ENCODE measurements at regions not wholly inside any gene's neighbourhood (a gene's known extent, or its start where the extent isn't known, plus 50 kb on each side); places are given as distances from the start of the nearest gene placed in this dataset.

DNA sequence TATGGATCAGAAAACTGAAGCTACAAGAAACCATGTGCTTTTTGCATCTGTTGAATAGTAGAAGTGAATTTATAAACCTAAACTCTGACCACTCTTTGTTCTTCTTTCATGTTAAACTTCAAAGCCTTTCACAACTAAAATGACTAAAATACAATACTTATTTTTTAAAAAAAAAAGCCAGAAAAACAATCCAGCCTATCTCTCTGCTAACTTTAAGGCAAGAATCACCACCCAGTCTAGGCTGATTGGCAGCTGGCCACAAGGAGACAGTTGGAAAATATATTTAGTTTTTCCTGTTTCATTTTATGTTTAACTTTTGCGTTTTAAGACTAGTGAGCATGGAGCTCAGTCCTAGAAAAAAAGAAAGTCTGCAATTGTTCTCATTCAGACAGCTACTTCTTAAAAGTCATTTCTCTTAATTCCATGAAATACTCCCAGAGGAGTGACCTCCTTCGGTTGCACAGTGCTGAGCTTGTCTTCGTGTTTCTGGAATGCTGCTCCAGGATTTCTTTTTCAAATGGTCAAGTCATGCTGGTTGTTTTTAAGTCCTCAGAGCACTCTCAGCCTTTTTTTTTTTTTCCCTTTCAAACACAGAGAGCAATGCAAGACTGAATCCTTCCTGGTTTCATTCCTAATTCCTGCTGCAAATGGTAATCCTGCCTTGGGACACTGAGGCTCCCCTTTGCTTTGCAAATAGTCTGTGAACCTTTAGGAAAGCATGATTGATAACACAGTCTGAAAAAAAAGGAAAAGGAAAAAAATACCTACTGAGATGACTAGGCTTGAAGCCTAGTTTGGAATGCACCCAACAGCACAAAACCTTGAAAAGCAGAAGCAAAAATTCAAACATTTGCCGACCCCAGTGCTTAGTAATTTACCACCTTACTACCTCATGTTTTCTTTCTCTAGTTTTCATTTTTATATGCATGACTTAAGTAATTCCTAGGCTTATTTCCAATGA, 233.3 kb upstream of the DAAM1 start:
- H3K23me2 ChIP-seq (ENCODE audit: low read depth, low read length): peaks cover 5% of the 10 kb centered on the region; the same call in 1 of the 2 replicates
- no peak overlapping the region for H2BK15ac ChIP-seq (ENCODE audit: low read length)
- FAIRE-seq (peak; percentile 45), DNase-seq (ENCODE audit: low read depth in 1 of 2, low spot score in 2 of 2) (no peak)
- no peak for TF ChIP-seq SP1 (IDR thresholded peaks at IDR 0.05; ENCODE audit: low read depth, low read length)
- no peak overlapping the region for H3K14ac ChIP-seq (ENCODE audit: insufficient read length)
- no peak overlapping the region for H4K5ac ChIP-seq (ENCODE audit: insufficient read length, low read depth, low read length)
- no peak overlapping the region for H4K8ac ChIP-seq (ENCODE audit: extremely low read depth, insufficient read depth, low read length)
- no peak overlapping the region for H4K91ac ChIP-seq (replicated peaks; ENCODE audit: insufficient read length, low read length)
- no peaks in the 10 kb centered on the region for H3K79me2 ChIP-seq (ENCODE audit: control insufficient read depth in 1 of 2, insufficient read depth in 2 of 2, low read length in 2 of 2)
- no peak overlapping the region for H2BK120ac ChIP-seq (replicated peaks; ENCODE audit: low read depth, low read length)
- CTCF ChIA-PET (ENCODE audit: partially characterized antibody): interaction anchor here (0.6 to 2.0 kb wide), 5 partner anchors 8 to 274 kb away, joined by 3 to 7 read pairs (median 3); no protein-coding TSS in a partner anchor
- peaks cover 0 to 10% (median 1%) of the 10 kb centered on the region in 4 experiments; a peak in 2 of 7 replicates for H3K4me1 ChIP-seq (replicated peaks in 1 of 4; ENCODE audit: control insufficient read depth in 3 of 4, insufficient read depth in 4 of 4, low read length in 3 of 4)
- no peaks in the 10 kb centered on the region for H3K79me1 ChIP-seq (ENCODE audit: low read depth, low read length)
- H3K27me3 ChIP-seq (replicated peaks in 1 of 4; ENCODE audit: control insufficient read depth in 3 of 4, extremely low read depth in 1 of 4, insufficient read depth in 3 of 4, low read length in 3 of 4): no peaks in the 10 kb centered on the region
- no peak overlapping the region for H3K56ac ChIP-seq (replicated peaks; ENCODE audit: insufficient read length, low read depth, low read length)
- H3K27ac ChIP-seq (ENCODE audit: low read depth, low read length): no peak overlapping the region
- no peak overlapping the region for H2BK20ac ChIP-seq (ENCODE audit: low read length)
- no peak overlapping the region for H2AK5ac ChIP-seq (ENCODE audit: low read depth, low read length)
- no peak overlapping the region for H2BK12ac ChIP-seq (ENCODE audit: low read depth, low read length)
- H3K4ac ChIP-seq (replicated peaks; ENCODE audit: insufficient read length, low read depth, low read length): no peak overlapping the region
- 0 out of 2 replicates have a peak overlapping the region, but pooled peaks have one; percentile 14 for H2AFZ ChIP-seq (ENCODE audit: low read length)
- WGBS, 2 experiments (ENCODE audit: extremely low coverage in 1 of 2, insufficient coverage in 1 of 2, insufficient read length in 1 of 2, insufficient replicate concordance in 2 of 2, low coverage in 1 of 2, low lambda C conversion rate in 2 of 2, missing lambda C conversion rate in 1 of 2): 61% methylated on average over 4 of the region's 4 CpGs; no CpG with 5 or more reads in 1 of the 2 experiments
- no peaks in the 10 kb centered on the region for H4K20me1 ChIP-seq (replicated peaks in 1 of 2; ENCODE audit: control insufficient read depth in 1 of 2, insufficient read depth in 2 of 2, low read length in 2 of 2)
- no peak overlapping the region for H3K4me3 ChIP-seq (ENCODE audit: extremely low read depth in 1 of 4, insufficient read depth in 2 of 4, low read depth in 3 of 4, low read length in 4 of 4)
- H3K9ac ChIP-seq (replicated peaks in 1 of 4; ENCODE audit: extremely low read depth in 1 of 4, low read depth in 3 of 4, low read length in 3 of 4): no peak overlapping the region
- POLR2A ChIA-PET (ENCODE audit: partially characterized antibody): no interaction called here
- H3K9me3 ChIP-seq (ENCODE audit: insufficient read depth in 2 of 2, low read depth in 1 of 2, low read length in 1 of 2): peaks cover 0 to 4% of the 10 kb centered on the region in 2 experiments; a peak in 1 of 4 replicates
- H2BK5ac ChIP-seq (ENCODE audit: low read depth, low read length): no peak overlapping the region
- no peak overlapping the region for H3K18ac ChIP-seq (ENCODE audit: extremely low read depth, low read length)
- H3K36me3 ChIP-seq (ENCODE audit: control insufficient read depth in 2 of 4, insufficient read depth in 4 of 4, low read length in 3 of 4): no peaks in the 10 kb centered on the region
- no peak overlapping the region for H3K4me2 ChIP-seq (ENCODE audit: insufficient read depth in 1 of 2, low read depth in 2 of 2, low read length in 2 of 2)
- H3K23ac ChIP-seq (ENCODE audit: insufficient read length): no peak overlapping the region
